ENCODE measurements at regions not wholly inside any gene's neighbourhood (a gene's known extent, or its start where the extent isn't known, plus 50 kb on each side); places are given as distances from the start of the nearest gene placed in this dataset.

DNA sequence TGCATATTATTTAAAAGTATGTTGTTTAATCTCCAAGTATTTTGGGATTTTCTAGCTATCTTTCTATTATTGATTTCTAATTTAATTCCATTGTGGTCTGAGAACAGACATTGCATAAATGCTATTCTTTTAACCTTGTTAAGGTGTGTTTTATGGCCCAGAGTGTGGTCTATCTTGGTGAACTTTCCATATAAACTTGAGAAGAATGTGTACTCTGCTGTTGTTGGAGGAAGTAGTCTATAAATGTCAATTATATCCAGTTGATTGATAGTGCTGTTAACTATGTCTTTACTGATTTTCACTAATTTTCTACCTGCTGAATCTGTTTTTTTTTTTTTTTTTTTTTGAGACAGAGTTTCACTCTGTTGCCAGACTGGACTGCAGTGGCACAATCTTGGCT is 180.9 kb downstream of the ZNF621 start:
- DNase-seq, result no peak

DNA sequence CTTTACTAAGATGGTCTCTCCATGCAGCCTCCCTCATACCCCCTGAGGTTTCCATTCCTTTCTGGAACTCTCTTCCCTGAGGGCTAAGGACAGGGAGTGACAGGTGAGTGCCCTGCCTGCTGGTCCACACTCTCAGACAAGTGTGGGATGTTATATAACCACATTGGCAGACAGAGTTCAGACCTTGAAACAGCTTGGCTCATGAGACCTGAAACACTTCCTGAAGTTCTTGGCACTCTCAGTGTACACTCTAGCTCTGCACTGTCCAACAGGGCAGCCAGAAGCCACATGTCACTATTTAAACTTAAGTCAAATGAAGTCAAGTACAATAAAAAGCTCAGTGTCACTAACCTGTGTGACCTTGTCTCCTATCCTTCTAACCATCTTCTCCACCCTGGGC is 188.5 kb downstream of the ZNF621 start:
- no peak for DNase-seq

DNA sequence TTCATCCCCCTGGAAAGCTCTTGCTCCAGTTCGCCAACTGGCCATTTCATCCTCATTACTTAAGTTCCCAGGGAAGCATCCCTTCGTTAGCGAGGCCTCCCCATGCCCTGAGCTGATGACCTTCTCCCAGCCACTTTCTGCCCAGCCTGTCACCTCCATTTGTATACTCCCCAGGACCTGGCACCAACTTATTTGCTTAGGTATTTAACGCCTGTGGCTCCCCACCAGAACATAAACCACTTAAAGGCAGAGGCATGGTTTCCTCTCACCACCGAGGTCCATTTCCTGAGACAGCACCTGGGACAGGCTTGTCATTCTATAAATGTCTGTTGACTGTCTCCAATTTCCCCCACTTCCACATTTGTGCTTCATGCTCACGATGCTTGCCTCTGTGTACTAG is 189.0 kb downstream of the ZNF621 start:
- no peak for DNase-seq

DNA sequence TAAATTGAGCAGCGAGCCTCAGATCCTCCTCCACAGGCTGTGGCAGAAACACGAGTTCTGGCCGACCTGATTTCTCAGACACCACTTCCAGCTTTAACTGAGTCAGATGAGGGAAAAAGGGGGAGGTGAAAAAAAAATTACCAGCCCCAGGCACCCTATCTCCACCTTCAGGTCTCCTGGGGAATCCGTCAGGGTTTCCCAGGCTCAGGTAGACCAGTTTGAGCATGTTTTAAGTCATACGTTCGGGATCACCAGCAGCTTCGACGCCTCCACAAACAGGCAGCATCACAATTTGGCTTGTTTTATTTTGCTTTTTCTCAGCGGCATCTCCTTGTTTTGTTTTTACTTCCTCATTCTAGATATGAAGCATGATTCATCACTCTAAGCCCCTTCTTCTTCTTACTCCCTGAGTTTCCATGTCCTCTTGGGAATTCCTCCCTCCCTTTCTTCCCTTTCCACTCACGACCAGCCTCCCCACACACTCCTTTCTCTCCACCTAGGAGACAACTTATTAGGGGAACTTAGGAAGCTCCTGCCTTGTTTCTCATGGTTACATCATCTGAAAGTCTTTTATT is 190.1 kb downstream of the ZNF621 start:
- DNase-seq, result no peak

DNA sequence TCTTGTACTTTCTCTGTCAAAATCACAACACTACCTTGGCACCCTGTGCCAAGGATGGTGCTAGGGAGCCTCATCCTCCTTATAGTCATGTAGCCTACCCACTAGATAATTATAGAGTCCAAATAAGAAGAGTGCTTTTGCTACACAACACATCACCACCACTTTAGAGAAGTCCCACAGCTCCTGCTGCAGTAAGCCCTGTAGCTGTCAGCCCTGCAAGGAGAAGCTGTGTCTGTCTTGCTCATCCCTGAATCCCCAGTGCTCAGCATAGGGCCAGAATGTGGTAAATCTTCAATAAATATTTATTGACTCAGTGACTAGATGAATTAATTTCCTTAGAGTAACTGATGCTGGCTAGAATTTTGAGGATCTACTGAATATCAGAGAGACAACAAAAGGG is 190.8 kb downstream of the ZNF621 start:
- DNase-seq, result no peak

DNA sequence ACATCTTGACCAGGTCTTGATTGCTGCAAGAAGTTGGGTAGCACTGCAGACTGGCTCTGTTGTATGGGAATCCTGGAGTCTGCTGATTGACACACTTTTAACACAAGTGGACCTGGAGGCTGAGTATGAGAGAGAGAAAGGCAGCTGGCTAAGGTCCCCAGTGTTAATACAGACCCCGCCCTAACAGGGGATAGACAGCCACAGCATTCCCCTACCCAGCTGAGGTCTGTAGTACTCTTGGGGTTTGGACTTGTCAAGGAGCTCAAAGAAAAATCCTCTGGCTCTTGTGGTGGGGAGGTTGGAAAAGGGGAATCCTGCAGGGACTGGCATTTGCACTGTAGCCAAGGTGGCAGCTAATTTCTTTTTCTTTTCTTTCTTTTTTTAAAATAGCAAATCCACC is 192.7 kb downstream of the ZNF621 start:
- no peak for DNase-seq

DNA sequence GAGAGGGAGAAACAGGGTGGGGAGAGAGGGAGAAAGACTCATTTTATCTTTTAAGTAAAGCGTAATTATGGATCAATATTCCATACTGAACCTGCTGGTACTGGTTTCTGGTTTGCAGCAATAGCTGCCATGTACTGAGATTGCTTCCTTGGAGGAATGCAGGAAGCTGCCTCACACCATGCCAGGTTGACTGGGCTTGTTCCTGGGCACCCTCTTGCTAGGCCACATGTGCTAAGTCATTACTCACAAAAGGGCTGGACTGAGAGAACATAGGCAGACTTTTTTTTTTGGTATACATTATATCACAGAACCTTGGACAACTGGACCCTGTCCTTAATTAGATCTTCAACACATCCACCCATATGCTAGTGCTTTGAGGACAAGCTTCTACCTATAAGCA is 193.4 kb downstream of the ZNF621 start:
- DNase-seq, result no peak

DNA sequence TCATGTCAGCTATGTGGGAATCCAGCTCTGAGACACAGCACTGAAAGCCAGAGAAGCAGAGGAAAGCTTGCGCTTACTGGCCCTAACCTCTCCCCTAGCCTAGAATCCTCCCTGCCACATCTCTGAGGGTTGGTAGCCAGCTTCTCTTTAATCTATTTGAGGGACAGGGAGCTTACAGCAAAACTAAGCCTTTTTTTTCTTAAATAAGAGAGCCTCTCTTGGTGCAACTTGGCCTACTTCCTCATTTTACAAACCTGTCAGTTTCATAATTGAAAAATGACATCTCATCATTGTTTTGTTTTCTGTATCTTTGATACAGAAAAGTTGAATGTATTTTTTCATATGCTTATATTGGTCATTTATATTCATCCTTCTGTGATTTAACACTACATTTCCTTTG is 193.9 kb downstream of the ZNF621 start:
- DNase-seq, result no peak

DNA sequence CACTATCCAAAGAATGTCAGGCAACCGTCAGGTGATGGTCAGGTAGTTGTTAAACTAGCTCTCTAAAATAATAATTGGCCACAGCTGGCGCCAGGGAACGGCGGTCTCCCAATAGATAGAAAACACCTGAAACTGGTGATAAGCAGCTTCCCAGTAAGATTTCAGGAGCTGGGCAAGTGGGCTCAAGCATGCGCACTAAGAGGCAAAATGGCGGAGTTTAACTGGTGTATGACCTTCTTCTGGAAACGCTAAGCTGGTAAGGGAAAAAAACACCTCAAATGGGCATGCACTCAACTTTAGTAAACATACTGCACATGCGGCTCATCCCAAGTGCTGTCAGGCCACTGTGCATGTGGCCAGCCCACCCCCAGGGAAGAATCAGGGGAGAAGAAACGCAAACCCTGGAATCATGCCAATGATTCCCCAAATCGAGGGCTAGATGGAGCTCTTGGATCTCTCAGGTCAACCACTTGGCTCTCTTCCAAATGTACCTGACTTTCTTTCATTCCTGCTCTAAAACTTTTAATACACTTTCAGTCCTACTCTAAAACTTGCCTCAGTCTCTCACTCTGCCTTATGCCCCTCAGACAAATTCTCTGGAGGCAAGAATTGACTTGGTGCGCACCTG is 195.0 kb downstream of the ZNF621 start:
- no peak for DNase-seq

DNA sequence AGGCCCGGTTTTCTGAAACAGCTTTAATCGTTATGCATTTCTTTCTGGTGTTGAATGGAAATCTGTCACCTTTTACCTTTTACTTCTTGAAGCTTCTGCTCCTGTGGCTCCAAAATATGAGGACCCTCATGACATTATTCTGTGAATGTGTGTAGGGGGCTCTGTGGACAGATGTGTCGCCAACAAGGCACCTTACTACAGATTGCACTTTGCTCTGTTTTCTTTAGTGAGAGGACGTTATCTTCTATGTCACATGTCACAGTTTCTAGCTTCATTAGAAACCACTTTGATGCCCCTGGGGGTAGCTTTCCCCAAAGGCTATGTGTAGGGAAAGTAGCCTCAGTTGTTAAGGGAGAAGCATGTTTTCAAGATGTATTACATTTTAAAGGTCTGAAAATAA is 195.6 kb downstream of the ZNF621 start:
- no peak for DNase-seq

DNA sequence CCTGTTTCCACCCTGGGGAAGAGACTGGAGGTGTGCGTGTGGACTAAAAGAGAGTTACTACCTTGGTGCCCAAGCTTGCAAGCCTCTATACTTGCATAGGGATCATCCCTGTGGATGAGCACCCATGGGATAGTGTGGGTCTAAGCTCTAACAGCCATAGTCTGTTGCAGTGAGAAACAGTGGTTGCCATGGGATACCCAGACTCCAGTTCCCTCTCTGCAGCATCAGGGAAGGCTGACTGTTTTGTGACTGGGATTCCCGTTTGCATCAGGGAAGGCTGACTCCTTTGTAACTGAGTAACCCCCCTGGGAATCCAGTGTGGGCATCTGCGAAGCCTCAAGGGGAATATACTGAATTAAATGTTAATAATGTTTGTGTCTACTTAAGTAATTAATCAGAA is 196.1 kb downstream of the ZNF621 start:
- DNase-seq, result no peak

DNA sequence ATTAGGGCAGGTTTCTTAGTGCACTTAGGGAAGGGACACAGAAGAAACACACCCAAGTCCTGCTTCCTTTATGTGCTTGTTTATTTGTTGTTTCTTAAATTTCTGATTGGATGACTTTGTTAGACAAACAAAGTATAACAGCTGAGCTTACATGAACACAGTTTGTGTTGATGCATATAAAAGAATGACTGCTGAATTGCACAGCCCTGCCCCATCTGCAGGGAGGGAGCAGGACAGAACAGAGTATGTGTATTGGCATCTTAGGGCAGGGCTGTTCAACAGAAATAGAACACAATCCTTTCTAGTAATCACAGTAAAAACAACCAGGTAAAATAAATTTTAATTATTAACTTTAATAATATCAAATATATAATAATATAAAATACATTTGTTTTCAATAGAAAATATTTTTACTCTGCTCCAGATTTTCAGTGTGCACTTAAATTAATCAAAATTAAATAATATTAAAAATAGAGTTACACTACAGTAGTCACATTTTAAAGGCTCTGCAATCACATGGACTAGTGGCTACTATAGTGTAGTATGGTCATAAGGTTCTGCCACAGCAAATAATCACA is 198.4 kb downstream of the ZNF621 start:
- no peak for DNase-seq

DNA sequence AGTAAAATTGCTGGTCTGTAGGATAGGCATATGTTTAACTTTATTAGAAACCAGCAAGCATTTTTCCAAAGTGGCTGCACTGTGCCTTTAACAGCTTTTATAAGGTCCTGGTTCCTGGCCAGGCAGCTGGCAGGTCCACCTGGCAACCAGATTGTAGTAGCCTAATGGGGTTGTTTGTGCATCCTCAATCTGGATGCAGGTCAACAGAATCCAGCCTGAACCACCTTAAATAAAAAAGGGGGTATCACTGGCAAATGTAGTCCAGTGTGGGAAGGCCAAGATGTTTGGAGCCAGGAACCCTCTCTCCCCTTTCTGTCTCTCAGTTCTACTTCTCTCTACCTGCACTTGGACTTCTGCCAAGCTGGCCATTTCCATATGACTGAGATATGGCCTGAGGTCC is 200.3 kb downstream of the ZNF621 start:
- DNase-seq, result no peak

DNA sequence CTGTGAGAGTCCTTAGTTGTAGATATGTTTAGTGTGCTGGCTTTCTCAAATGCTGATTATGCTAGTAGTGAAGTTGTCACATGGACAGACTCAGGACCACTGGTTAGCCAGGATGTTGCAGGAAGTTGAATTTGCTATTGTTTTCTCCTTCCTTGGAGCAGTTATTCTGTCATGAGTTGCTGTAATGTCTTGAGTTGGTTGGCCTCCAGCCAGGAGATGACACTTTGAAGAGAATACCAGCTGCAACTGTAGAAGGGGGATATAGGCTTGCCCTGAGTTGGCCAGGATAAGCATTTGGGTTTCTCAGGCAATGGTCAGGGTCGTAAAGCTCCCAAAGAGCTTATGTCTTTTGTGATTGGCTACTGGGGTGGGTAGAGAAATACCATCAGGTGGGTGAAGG is 206.7 kb downstream of the ZNF621 start:
- DNase-seq, result no peak

DNA sequence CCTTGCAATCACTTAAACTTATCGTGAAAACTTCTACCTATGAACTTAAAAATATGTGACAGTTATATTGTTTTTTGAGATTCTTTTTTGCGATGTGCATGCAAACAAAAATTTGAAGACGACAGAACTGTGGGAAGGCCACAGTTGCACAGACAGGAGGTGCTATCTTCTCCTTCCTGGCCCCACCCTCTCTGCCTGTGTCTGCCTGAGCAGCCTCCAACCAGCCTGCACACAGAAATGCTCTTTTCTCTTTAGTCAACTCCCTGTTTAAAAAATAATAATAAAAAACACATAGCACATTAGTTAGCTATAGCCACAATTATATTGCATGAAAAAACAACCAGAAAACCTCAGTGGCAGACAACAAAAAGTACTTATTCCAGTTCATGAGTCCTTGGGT is 212.2 kb downstream of the ZNF621 start:
- DNase-seq, result no peak

DNA sequence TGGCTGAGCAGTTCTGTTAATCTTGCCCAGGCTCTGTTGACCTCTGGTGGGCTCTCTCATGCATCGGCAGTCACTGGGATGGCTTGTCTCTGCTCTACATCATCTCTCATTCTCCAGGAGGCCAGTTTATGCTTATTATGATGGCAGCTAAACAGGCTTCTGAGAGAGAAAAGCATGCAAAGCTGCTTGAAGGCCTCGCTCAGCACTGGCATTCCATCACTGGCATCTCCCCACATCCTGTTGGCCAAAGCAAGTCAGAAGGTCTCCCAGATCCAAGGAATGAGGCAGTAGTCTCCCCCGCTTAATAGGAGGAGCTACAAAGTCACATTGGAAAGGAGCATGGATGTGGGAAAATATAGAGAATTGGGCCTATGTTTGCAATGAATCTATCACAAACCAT is 212.6 kb downstream of the ZNF621 start:
- no peak for DNase-seq

DNA sequence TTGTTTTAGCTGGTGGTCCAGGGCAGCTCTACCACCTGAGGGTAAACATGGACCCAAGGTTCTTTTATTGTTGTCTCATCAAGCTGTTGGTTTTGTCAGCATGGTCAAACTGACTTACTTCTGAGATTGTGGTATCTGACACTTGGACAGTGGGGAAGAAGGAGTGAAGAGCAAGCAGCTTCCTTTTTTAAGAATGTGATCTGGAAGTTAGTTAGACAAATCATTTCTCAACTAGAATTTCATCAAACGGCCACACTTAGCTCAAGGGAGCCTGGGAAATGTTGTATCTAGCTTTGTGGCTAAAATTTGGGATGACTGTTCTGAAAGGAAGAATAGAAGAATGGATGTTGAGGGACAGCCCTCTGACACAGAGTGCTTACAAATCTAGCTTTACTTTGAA is 215.2 kb downstream of the ZNF621 start:
- DNase-seq, result no peak

DNA sequence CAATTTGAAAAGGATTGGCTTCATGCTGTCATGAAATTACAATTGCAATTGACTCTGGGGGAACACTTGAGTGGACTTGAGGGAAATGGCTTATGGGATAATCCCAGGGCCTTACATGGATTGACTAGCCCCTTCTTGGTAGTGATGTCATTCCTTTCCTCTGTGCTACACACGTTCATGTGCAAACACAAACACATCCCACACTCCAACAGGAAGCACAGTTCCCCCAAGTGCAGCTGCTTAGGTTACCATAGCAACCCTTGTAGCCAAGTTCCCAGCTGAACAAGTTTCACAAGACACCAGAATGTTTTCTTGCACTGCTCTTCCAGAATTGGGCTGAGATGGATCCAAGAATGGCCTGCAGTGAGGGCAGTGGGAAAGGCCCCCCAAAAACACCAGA is 217.0 kb downstream of the ZNF621 start:
- DNase-seq, result no peak

DNA sequence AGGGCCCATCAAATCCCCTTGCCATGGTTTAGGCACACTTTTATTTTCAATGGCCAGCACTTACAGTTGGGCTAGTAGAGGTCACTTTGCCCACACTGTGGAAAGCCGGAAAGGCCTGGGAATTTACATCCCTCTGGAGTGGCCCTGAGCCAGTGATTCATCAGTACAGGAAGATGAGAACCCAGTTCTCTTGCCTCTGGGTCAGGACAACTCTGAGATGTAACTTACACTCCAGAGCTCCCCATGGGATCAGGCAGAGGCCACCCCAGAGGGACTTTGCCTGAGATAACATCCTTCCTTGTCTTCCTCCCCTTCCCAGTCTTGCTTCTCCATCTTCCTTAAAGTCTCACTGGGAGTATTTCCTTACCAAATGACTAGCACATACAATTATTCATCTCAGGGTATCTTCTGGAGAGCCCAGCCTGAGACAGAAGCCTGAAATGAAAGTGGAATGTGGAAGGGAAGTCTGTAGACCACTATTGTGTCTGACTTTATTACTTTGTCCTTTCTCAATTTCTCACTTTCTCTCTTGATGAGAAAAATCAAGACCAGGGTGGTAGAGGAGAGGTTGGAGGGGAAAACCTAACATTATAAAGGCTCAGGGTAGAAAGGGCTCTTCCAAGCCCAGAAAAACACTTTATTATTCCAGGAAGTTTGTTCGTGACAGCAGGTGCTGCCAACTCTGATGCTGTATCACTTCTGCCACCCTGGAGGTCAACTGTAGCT is 220.8 kb downstream of the ZNF621 start:
- DNase-seq, result no peak

DNA sequence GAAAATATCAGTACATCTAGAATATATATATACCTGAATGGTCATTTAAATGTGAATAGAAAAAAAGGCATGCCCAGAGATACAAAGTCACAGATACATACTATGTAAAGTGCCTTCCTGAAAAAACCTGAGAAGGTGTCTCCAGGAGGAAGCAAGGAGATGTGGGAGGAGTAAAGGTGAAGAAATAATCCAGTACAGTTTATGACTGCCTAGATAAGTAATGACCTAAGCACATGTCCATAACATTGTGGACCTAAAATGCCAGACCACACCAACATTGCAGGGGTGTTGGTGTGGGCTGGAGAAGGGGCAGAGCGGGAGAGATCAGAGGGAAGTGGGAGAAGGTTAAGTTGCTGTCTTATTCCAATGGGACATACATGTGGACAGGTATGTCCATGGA is 226.9 kb downstream of the ZNF621 start:
- DNase-seq, result no peak

DNA sequence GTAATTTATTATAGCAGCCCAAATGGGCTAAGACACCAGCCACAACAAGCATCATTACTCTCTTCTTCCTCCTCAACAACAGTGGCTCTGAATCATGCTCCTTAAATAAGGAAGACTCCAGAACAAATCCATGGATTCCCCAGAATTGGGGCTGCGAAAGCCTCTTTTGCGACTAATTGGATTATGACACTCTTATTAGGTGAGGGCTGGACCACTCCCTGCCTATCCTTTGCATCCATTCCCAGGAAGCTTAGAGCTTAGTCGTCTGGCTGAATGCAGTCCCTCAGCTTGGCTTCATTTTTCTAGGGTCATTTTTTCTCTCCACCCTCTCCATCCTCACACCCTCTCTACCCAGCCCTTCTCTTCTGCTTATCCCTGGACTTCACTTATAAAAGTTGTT is 227.7 kb downstream of the ZNF621 start:
- DNase-seq, result no peak

DNA sequence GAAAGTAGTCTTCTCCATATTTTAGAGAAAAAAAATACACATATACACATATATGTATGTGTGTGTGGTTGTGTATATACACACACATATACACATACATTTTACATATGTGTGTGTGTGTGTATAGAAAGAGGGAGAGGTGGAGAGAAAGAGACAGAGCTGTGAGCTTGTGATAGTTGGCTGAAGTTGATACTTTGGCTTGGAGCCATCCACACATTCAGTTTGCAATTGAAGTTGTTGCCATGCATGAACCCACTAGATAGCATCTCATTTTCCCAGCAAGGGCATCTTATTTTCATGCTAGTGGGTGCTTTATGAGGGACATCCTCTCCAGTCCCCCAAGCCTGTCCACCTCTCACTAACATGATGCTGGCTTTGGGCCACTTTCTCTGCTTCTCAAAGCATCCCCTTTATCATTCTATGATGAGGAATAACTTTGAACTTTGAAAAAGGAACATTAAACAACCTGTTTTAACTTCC is 228.6 kb downstream of the ZNF621 start:
- DNase-seq, result no peak

DNA sequence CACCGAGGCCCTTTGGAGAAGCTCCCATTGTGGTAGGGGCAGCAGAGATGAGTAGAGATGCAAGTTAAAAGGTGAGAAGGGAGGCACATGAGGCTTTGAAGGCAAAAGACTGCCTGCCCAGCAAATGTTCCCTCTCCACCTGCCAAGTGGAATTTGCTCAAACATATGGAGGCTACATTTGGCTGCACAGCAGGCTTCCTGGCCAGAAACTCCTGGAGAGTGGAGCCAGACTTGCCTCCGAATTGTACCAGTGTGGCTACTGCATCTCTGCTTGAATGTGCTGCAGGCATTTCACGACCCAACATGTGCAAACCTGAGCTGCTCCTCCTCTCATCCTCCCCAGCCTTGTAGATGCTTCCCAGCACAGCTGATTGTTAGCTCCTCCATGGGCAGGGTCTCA is 229.2 kb downstream of the ZNF621 start:
- DNase-seq, result no peak

DNA sequence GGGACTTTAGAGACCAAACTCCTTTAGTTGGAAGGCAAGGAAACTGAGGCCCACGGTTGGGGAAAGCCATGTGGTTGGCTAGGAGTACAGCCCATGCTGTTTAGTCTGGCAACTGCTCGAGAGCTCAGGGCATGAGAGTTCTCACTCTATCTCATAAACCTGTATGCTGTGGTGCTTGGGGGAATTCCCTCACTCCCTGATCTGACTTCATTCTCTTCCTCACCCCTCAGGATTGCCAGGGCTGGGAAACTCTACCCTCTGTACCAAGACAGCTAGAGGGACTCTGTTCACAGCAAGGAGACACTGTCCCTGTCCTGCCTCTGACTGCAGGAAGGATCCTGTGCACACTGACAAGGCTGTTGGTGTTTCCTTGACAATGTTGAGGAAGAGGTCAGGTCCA is 230.2 kb downstream of the ZNF621 start:
- DNase-seq, result no peak
